ENCODE measurements at regions not wholly inside any gene's neighbourhood (a gene's known extent, or its start where the extent isn't known, plus 50 kb on each side); places are given as distances from the start of the nearest gene placed in this dataset.

GRCh38 chr16:63312346-63312745 lies 1276.1 kb upstream of the CDH8 start:
- TF ChIP-seq POLR2AphosphoS5 (IDR thresholded peaks at IDR 0.05), result no peak
- TF ChIP-seq CTCF (IDR thresholded peaks at IDR 0.05), result no peak
